A549 (cell line): ENCODE measurements at regions not wholly inside any gene's neighbourhood (a gene's known extent, or its start where the extent isn't known, plus 50 kb on each side); places are given as distances from the start of the nearest gene placed in this dataset.

Experiments used
- ATAC-seq, 2 experiments: fragments of 200-7000 bp in 1 of 2; fragments of >200 bp in 1 of 2; cut with Nextera tagmentation in 1 of 2; cut with Tn5 transposase in 1 of 2; 3 replicates each; pipeline versions ENCODE4 v1.8.0 to v1.9.1; 2018 to 2020; ENCODE audit warnings: mild to moderate bottlenecking in 1 of 2, moderate library complexity in 1 of 2
- CTCF ChIA-PET: fragments of 300-600 bp; sonication (Branson Sonifier 250); formaldehyde crosslinking; extraction: SDS; loops from one replicate; lab custom pipeline; 2021; ENCODE audit warnings: antibody characterized with exemption, inconsistent platforms; lab: Yijun Ruan, JAX
- POLR2A ChIA-PET: fragments of 350-600 bp; formaldehyde crosslinking; extraction: SDS; loops from one replicate; lab custom pipeline; 2021; ENCODE audit warnings: antibody characterized with exemption, inconsistent platforms; lab: Yijun Ruan, JAX
- DNase-seq, 2 experiments: peaks; one replicate each; pipeline versions ENCODE4 v3.0.0 to v3.0.0-alpha.2; 2011 to 2016; ENCODE audit warnings: low read depth in 1 of 2, low spot score in 1 of 2
- FAIRE-seq: peaks from 2 replicates; lab custom pipeline; 2011; peaks lifted over from hg19 to GRCh38; lab: Jason Lieb, UNC
- H3K27ac ChIP-seq, 2 experiments: fragments of >200 bp; sonication (Bioruptor Twin); formaldehyde crosslinking; 3 replicates each; pipeline ENCODE4 v1.5.1; 2016 to 2017
- H3K4me1 ChIP-seq: fragments of >200 bp; sonication (Bioruptor Twin); formaldehyde crosslinking; 3 replicates; pipeline ENCODE4 v1.6.1; 2016
- H3K4me2 ChIP-seq: fragments of >200 bp; sonication (Bioruptor Twin); formaldehyde crosslinking; 3 replicates; pipeline ENCODE4 v1.6.1; 2016
- H3K4me3 ChIP-seq: fragments of >200 bp; sonication (Bioruptor Twin); formaldehyde crosslinking; 3 replicates; pipeline ENCODE4 v1.5.1; 2016
- H3K9me3 ChIP-seq: fragments of >200 bp; sonication (Bioruptor Twin); formaldehyde crosslinking; 3 replicates; pipeline ENCODE4 v1.6.1; 2016
- CHD4 ChIP-seq: fragments of 200-600 bp; sonication (generic); IDR thresholded peaks from 2 replicates; pipeline ENCODE4 v1.6.1; 2016; ENCODE audit warnings: antibody characterized with exemption, mild to moderate bottlenecking, borderline replicate concordance
- CTCF ChIP-seq: fragments of >200 bp; sonication (Bioruptor Twin); formaldehyde crosslinking; IDR thresholded peaks from 3 replicates; pipeline ENCODE4 v1.5.1; 2016
- EHF ChIP-seq: fragments of 250-450 bp; sonication (Bioruptor Pico); IDR thresholded peaks from 2 replicates; pipeline ENCODE4 v1.5.0; 2020; ENCODE audit warnings: mild to moderate bottlenecking
- ESRRA ChIP-seq: fragments of 150-350 bp; IDR thresholded peaks from 2 replicates; pipeline ENCODE4 v1.6.1; 2014; ENCODE audit warnings: mild to moderate bottlenecking, low read length, borderline replicate concordance
- GATA3 ChIP-seq: IDR thresholded peaks from 2 replicates; pipeline ENCODE4 v1.6.1; 2012; ENCODE audit warnings: borderline replicate concordance
- HDAC2 ChIP-seq: fragments of 200-600 bp; sonication (generic); IDR thresholded peaks from 2 replicates; pipeline ENCODE4 v1.6.1; 2016
- HES2 ChIP-seq: fragments of >200 bp; sonication (Bioruptor Twin); formaldehyde crosslinking; IDR thresholded peaks from 2 replicates; pipeline ENCODE4 v1.6.1; 2016
- HEYL ChIP-seq: fragments of 250-450 bp; sonication (Bioruptor Pico); IDR thresholded peaks from 2 replicates; pipeline ENCODE4 v1.8.0; 2021; ENCODE audit warnings: mild to moderate bottlenecking, moderate library complexity
- HOXA7 ChIP-seq: fragments of 250-450 bp; sonication (Bioruptor Pico); IDR thresholded peaks from 2 replicates; pipeline ENCODE4 v1.5.0; 2020; ENCODE audit warnings: mild to moderate bottlenecking, moderate library complexity
- HOXB13 ChIP-seq: fragments of 250-450 bp; sonication (Bioruptor Pico); IDR thresholded peaks from 2 replicates; pipeline ENCODE4 v1.5.0; 2020; ENCODE audit warnings: low read depth, mild to moderate bottlenecking, moderate library complexity
- JUNB ChIP-seq: fragments of >200 bp; sonication (Bioruptor Twin); formaldehyde crosslinking; IDR thresholded peaks from 2 replicates; pipeline ENCODE4 v1.6.1; 2016
- MAFK ChIP-seq: fragments of 450-650 bp; IDR thresholded peaks from 2 replicates; pipeline ENCODE4 v1.6.1; 2014; ENCODE audit not compliant: partially characterized antibody
- MAZ ChIP-seq: fragments of 150-350 bp; IDR thresholded peaks from 2 replicates; pipeline ENCODE4 v1.6.1; 2014; ENCODE audit warnings: antibody characterized with exemption, low read depth, low read length, borderline replicate concordance
- NPAS2 ChIP-seq: fragments of 250-450 bp; sonication (Bioruptor Pico); IDR thresholded peaks from 2 replicates; pipeline ENCODE4 v1.8.0; 2022; ENCODE audit warnings: mild to moderate bottlenecking, moderate library complexity, borderline replicate concordance
- PHF8 ChIP-seq: fragments of 200-600 bp; sonication (generic); IDR thresholded peaks from 2 replicates; pipeline ENCODE4 v1.6.1; 2016; ENCODE audit warnings: low read depth, mild to moderate bottlenecking, antibody characterized with exemption, moderate library complexity, borderline replicate concordance
- POLR2A ChIP-seq: IDR thresholded peaks from 2 replicates; pipeline ENCODE4 v1.6.1; 2012; ENCODE audit warnings: mild to moderate bottlenecking, low read length
- RFX5 ChIP-seq: fragments of 450-650 bp; IDR thresholded peaks from 2 replicates; pipeline ENCODE4 v1.7.1; 2014; ENCODE audit warnings: antibody characterized with exemption, mild to moderate bottlenecking, moderate library complexity
- RNF2 ChIP-seq: fragments of 200-600 bp; sonication (generic); IDR thresholded peaks from 2 replicates; pipeline ENCODE4 v1.6.1; 2016; ENCODE audit warnings: low read depth, mild to moderate bottlenecking, antibody characterized with exemption, moderate library complexity, borderline replicate concordance
- TP53 ChIP-seq: fragments of 250-450 bp; sonication (Bioruptor Pico); IDR thresholded peaks from 2 replicates; pipeline ENCODE4 v1.5.0; 2021; ENCODE audit warnings: mild to moderate bottlenecking, moderate library complexity
- USF2 ChIP-seq: fragments of 450-650 bp; IDR thresholded peaks from 2 replicates; pipeline ENCODE4 v1.6.1; 2014; ENCODE audit warnings: antibody characterized with exemption
- ZFP36 ChIP-seq: fragments of 450-650 bp; IDR thresholded peaks from 2 replicates; pipeline ENCODE4 v1.6.1; 2014; ENCODE audit warnings: borderline replicate concordance; ENCODE audit not compliant: partially characterized antibody
- ZNF302 ChIP-seq: fragments of 250-450 bp; sonication (Bioruptor Pico); IDR thresholded peaks from 2 replicates; pipeline ENCODE4 v1.9.0; 2021; ENCODE audit warnings: inconsistent platforms, mild to moderate bottlenecking, moderate library complexity
- WGBS: methylation state at CpG from one replicate; pipeline ENCODE4 v1.1.6; 2017; ENCODE audit errors: missing lambda C conversion rate; 5-methylcytosine and 5-hydroxymethylcytosine counted together
- TF ChIP-seq, protein P1 (sequence below): fragments of 200-600 bp; sonication (generic); IDR thresholded peaks from 2 replicates; pipeline ENCODE4 v1.6.1; 2016; ENCODE audit warnings: antibody characterized with exemption, mild to moderate bottlenecking, moderate library complexity

GRCh38 chr13:65301506-65301905 lies 1928.6 kb downstream of the PCDH9 start:
- H3K27ac ChIP-seq, result no peak overlapping the region
- TF ChIP-seq JUNB (no peak), CTCF (no peak), TP53 (CRISPR knock-in tag) (no peak)
- TF ChIP-seq, all 56 proteins: peak for 0
- no peaks in the 10 kb centered on the region for H3K9me3 ChIP-seq
- no peak overlapping the region for H3K4me3 ChIP-seq
- no peak for DNase-seq
- H3K4me1 ChIP-seq, result no peaks in the 10 kb centered on the region
- H3K4me2 ChIP-seq, result no peak overlapping the region
- CTCF ChIA-PET, result no interaction called here
- POLR2A ChIA-PET, result no interaction called here
- no peak for ATAC-seq
- no peak for FAIRE-seq

- Histone ChIP-seq H3K9me3 (no peaks in the 10 kb centered on the region), H3K4me3 (no peak overlapping the region), H3K4me2 (no peak overlapping the region), H3K27ac (no peak overlapping the region)
- no peak for FAIRE-seq
- no peak for ATAC-seq
- ChIA-PET POLR2A (no interaction called here), CTCF (no interaction called here)
- no peak for DNase-seq
- no peak for TF ChIP-seq HOXB13 (CRISPR knock-in tag)
- TF ChIP-seq PHF8, result no peak
- TF ChIP-seq, all 56 proteins: peak for 0
- no peaks in the 10 kb centered on the region for H3K4me1 ChIP-seq
Observed at GRCh38 chr13:65300220-65300619, 1929.9 kb downstream of the PCDH9 start.

DNA sequence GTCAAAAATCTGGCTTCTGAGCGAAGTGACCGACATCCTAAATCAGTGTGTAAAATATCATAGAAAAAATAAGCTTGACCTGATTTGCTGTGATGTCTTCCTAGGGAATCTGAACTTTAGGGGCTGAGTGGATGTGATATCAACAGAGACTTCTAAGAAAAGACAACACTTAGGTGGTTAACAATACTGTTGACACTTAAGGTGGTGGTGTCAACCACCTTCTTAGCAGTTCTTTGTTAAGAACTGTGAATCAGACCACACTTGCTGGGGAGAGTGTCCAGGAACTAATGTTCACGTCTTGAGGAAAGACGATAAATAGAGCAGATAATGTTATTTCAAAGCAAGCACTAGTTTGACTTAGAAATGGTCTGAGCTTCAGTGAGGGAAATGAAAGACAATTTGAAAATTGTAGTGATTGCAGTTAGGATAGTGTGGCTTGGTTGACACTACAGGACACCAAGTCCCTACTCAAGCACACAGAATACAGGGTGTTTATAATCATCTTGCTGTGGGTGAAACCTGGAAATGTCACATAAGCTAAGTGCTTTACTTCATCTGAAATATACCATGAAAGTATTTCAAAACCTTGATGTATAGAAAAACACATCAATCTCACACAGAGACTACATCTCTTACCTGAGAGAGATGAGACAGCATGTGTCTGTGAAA lies 1936.5 kb downstream of the PCDH9 start:
- no peak for FAIRE-seq
- TF ChIP-seq MAFK, result no peak
- TF ChIP-seq CTCF, result no peak
- no peak for TF ChIP-seq EHF (CRISPR knock-in tag)
- no peak for TF ChIP-seq POLR2A
- no peak for TF ChIP-seq ZFP36
- TF ChIP-seq HDAC2, result no peak
- TF ChIP-seq ZNF302, result no peak
- no peak for TF ChIP-seq RNF2
- TF ChIP-seq USF2, result no peak
- no peak for TF ChIP-seq ESRRA
- TF ChIP-seq HOXA7, result no peak
- no peak for TF ChIP-seq NPAS2
- TF ChIP-seq, protein P1, sequence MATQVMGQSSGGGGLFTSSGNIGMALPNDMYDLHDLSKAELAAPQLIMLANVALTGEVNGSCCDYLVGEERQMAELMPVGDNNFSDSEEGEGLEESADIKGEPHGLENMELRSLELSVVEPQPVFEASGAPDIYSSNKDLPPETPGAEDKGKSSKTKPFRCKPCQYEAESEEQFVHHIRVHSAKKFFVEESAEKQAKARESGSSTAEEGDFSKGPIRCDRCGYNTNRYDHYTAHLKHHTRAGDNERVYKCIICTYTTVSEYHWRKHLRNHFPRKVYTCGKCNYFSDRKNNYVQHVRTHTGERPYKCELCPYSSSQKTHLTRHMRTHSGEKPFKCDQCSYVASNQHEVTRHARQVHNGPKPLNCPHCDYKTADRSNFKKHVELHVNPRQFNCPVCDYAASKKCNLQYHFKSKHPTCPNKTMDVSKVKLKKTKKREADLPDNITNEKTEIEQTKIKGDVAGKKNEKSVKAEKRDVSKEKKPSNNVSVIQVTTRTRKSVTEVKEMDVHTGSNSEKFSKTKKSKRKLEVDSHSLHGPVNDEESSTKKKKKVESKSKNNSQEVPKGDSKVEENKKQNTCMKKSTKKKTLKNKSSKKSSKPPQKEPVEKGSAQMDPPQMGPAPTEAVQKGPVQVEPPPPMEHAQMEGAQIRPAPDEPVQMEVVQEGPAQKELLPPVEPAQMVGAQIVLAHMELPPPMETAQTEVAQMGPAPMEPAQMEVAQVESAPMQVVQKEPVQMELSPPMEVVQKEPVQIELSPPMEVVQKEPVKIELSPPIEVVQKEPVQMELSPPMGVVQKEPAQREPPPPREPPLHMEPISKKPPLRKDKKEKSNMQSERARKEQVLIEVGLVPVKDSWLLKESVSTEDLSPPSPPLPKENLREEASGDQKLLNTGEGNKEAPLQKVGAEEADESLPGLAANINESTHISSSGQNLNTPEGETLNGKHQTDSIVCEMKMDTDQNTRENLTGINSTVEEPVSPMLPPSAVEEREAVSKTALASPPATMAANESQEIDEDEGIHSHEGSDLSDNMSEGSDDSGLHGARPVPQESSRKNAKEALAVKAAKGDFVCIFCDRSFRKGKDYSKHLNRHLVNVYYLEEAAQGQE, result no peak
- no peak for TF ChIP-seq HEYL (CRISPR knock-in tag)
- TF ChIP-seq MAZ, result no peak
- no peak for TF ChIP-seq RFX5
- TF ChIP-seq TP53 (CRISPR knock-in tag), result no peak
- TF ChIP-seq HES2, result no peak
- TF ChIP-seq GATA3, result no peak
- no peak for TF ChIP-seq CHD4
- no peak for ATAC-seq
- CTCF ChIA-PET, result no interaction called here
- H3K27ac ChIP-seq, result no peak overlapping the region
- DNase-seq, result no peak
- H3K4me1 ChIP-seq, result no peaks in the 10 kb centered on the region
- POLR2A ChIA-PET, result no interaction called here
- H3K4me2 ChIP-seq, result no peak overlapping the region
- H3K4me3 ChIP-seq, result no peak overlapping the region
- 84% methylated on average over 4 of the region's 4 CpGs for WGBS
- H3K9me3 ChIP-seq, result no peaks in the 10 kb centered on the region
